PFSK-1 (cell line): ENCODE measurements at regions not wholly inside any gene's neighbourhood (a gene's known extent, or its start where the extent isn't known, plus 50 kb on each side); places are given as distances from the start of the nearest gene placed in this dataset.

ENCODE experiments used
- POLR2AphosphoS5 ChIP-seq: IDR thresholded peaks from 2 replicates; pipeline ENCODE4 v1.6.1; 2012; ENCODE audit warnings: low read depth, mild to moderate bottlenecking, control low read depth, low read length, moderate library complexity
- REST ChIP-seq, 2 experiments: IDR thresholded peaks; 2 replicates each; pipeline versions ENCODE4 v1.6.1 to v1.8.0; 2011 to 2012; ENCODE audit warnings: low read depth in 2 of 2, low read length in 2 of 2, control low read depth in 1 of 2, inconsistent platforms in 1 of 2, mild to moderate bottlenecking in 1 of 2, moderate library complexity in 1 of 2; ENCODE audit not compliant: insufficient read depth in 1 of 2

GRCh38 chr3:124149081-124149480 is 157.2 kb upstream of the ROPN1 start:
- TF ChIP-seq POLR2AphosphoS5 (no peak), REST (IDR thresholded peaks at IDR 0.05; ENCODE audit: insufficient read depth in 1 of 2, low read depth in 2 of 2, low read length in 2 of 2) (no peak)
